ENCODE measurements at regions not wholly inside any gene's neighbourhood (a gene's known extent, or its start where the extent isn't known, plus 50 kb on each side); places are given as distances from the start of the nearest gene placed in this dataset.
"Not testable (repeated sequence)": the region's sequence is repeated elsewhere in the genome, so short reads cannot be mapped to it uniquely, and the experiment has no call there.

DNA sequence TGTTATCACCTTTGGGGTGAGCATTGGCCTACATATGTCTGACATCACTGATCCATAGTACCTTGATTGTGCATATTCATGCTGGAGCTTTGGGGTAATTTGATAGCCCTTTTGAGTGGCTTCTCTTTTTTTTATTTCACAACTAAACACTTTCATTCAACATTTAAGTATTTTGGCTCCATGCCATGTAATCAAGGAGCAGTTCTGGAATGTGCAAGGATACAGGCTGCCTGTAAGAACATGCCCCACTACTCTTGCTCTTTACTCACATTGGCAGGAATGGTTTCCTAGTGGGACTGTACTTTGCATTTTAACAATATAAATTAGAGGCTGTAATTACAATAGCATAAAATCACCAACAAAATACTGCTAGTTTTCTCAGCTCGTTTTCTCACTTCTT is 300.7 kb upstream of the SPAG17 start:
- DNase-seq (ENCODE audit: low read depth), result no peak
- no peak overlapping the region for H3K4me3 ChIP-seq (replicated peaks; ENCODE audit: low read depth, low read length)
- TF ChIP-seq, protein P1, sequence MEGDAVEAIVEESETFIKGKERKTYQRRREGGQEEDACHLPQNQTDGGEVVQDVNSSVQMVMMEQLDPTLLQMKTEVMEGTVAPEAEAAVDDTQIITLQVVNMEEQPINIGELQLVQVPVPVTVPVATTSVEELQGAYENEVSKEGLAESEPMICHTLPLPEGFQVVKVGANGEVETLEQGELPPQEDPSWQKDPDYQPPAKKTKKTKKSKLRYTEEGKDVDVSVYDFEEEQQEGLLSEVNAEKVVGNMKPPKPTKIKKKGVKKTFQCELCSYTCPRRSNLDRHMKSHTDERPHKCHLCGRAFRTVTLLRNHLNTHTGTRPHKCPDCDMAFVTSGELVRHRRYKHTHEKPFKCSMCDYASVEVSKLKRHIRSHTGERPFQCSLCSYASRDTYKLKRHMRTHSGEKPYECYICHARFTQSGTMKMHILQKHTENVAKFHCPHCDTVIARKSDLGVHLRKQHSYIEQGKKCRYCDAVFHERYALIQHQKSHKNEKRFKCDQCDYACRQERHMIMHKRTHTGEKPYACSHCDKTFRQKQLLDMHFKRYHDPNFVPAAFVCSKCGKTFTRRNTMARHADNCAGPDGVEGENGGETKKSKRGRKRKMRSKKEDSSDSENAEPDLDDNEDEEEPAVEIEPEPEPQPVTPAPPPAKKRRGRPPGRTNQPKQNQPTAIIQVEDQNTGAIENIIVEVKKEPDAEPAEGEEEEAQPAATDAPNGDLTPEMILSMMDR (IDR thresholded peaks at IDR 0.05; ENCODE audit: low read length, missing control alignments), result no peak

DNA sequence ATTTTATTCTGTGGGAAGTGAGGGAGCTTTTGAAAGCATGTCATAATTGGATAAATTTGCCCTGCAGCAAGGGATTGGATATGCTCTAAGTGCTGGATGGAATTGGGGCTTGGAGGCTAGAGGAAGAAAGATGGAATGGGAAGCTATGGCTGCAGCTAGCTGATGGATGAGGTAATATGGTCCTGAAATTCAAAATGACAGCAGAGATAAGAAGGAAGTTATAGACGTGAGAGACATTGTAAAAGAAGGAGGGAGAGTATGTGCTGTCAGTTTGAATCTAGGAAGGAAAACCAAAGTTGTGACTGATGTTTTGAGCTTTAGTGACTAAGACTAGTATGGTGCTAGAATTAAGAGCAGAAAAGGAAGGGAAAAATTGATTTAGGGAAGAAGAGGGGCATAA is 299.9 kb upstream of the SPAG17 start:
- no peak overlapping the region for H3K4me3 ChIP-seq (replicated peaks; ENCODE audit: low read depth, low read length)
- TF ChIP-seq, protein P1 (IDR thresholded peaks at IDR 0.05; ENCODE audit: low read length, missing control alignments), result no peak
- DNase-seq (ENCODE audit: low read depth), result no peak

DNA sequence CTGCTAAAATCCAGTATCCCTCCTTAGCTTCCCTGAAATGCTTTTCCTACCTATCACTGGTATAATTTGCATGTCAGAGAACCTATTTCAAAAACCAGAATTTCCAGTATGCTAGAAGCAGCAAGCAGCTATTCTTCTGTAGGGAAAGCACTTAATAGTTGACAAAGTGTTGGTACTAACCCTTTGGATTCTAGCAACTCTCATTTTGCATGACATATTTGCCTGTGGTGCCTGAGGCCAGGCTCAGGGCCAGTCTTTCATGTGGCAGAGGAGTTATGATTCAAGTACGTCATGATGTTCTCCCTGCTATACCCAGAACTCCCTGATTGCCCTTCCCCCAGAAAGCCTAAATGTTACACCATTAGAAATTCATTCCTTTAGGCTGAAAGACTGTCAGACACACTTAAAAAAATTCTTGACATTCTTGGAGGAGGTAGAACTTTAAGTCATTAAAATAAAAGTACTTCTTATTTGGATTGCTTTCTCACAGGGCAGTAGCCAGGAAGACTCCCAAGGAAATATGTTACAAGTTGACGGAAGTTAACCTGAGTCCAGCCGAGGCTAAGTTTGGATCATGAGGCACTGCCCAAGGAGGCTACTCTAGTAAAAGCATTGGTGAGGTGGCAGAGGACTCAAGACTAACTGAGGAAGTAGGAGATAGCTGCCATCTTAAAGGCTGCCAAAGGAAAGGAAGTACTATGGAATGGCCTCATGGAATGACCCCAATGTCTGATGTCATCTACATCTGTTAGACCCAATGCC is 298.4 kb upstream of the SPAG17 start:
- H3K4me3 ChIP-seq (replicated peaks; ENCODE audit: low read depth, low read length), result no peak overlapping the region
- TF ChIP-seq, protein P1 (IDR thresholded peaks at IDR 0.05; ENCODE audit: low read length, missing control alignments), result no peak
- no peak for DNase-seq (ENCODE audit: low read depth)

DNA sequence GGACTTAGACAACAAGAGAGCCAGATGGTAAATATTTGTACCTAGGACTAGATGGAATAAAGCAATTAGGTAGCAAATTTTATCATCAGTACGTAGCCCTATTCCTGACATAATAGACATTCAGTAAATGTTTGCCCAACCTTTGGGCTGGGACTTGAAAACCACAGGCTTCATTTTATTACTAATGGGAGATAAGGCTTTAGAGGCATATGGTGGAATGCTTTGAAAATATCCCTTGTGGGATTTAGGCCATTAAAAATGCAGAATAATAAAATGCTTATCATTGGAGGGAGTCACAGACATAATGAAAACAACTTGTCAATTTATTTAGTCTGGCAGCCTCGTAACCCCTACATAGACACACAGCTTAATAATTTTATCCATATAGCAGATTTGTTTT is 296.1 kb upstream of the SPAG17 start:
- no peak for DNase-seq (ENCODE audit: low read depth)
- TF ChIP-seq, protein P1 (IDR thresholded peaks at IDR 0.05; ENCODE audit: low read length, missing control alignments), result no peak
- no peak overlapping the region for H3K4me3 ChIP-seq (replicated peaks; ENCODE audit: low read depth, low read length)

DNA sequence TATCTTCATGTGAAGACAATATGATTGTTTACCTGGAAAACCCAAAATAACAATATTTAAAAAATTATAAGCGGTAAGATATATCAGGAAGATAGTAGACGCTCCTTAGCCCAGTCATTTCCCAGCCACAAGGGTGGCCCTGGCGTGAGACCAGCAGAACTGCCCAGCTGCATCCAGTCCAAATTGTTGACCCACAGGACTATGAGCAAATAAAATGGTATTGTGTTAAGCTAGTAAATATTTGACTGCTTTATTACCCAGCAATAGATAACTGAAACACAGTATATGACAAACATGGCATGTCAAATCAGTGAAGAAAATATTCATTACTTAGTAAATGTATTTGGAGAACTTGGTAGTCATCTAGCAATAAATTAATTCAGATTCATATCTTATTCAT is 294.3 kb upstream of the SPAG17 start:
- no peak overlapping the region for H3K4me3 ChIP-seq (replicated peaks; ENCODE audit: low read depth, low read length)
- TF ChIP-seq, protein P1 (IDR thresholded peaks at IDR 0.05; ENCODE audit: low read length, missing control alignments), result no peak
- no peak for DNase-seq (ENCODE audit: low read depth)

DNA sequence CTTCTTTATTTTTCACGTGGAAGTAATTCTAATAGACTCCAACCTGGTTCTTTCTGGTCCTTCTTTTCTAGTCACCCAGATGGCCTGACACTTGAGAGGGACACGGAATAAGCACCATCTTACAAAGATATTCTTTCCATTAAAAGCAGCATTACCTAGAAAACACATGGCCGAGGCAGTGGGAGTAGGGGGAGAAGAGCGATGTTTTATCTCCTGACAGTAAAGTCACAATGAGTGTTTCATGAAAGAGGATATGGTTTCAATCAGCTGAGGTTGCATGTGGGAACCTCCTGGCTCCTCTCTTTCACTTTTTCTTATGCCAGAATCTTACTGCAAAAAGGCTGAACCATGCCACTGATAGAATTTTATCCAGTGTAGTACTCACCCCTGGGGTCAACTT is 288.8 kb upstream of the SPAG17 start:
- no peak overlapping the region for H3K4me3 ChIP-seq (replicated peaks; ENCODE audit: low read depth, low read length)
- TF ChIP-seq, protein P1 (IDR thresholded peaks at IDR 0.05; ENCODE audit: low read length, missing control alignments), result no peak
- DNase-seq (ENCODE audit: low read depth), result no peak

DNA sequence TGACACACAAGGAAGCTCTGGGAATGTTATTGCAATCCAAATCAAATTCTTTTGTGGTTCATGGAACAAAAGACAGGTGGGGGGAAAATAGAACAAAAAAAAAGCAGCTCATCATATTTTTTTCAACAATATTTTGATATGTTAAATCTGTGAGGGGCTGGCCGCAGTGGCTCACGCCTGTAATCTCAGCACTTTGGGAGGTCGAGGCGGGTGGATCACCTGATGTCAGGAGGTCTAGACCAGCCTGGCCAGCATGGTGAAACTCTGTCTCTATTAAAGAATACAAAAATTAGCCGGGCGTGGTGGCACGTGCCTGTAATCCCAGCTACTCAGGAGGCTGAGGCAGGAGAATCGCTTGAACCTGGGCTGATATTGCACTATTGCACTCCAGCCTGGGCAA is 279.4 kb upstream of the SPAG17 start:
- not testable (repeated sequence) for DNase-seq (ENCODE audit: low read depth); H3K4me3 ChIP-seq (replicated peaks; ENCODE audit: low read depth, low read length)

Measured in fibroblast of pulmonary artery (primary cell).